HK-2 (cell line): ENCODE measurements at regions not wholly inside any gene's neighbourhood (a gene's known extent, or its start where the extent isn't known, plus 50 kb on each side); places are given as distances from the start of the nearest gene placed in this dataset.
A peak's percentile ranks its signal among the peaks of the same experiment; 100 is the strongest.

Experiments
- DNase-seq: peaks from one replicate; pipeline ENCODE4 v3.0.0-alpha.2; 2018; ENCODE audit not compliant: unreplicated experiment

- no peak for DNase-seq
These were observed 229.7 kb upstream of the AGAP1 start for GRCh38 chr2:235264121-235264493.

- DNase-seq, result no peak
These were observed 229.3 kb upstream of the AGAP1 start for GRCh38 chr2:235264512-235264911.

DNA sequence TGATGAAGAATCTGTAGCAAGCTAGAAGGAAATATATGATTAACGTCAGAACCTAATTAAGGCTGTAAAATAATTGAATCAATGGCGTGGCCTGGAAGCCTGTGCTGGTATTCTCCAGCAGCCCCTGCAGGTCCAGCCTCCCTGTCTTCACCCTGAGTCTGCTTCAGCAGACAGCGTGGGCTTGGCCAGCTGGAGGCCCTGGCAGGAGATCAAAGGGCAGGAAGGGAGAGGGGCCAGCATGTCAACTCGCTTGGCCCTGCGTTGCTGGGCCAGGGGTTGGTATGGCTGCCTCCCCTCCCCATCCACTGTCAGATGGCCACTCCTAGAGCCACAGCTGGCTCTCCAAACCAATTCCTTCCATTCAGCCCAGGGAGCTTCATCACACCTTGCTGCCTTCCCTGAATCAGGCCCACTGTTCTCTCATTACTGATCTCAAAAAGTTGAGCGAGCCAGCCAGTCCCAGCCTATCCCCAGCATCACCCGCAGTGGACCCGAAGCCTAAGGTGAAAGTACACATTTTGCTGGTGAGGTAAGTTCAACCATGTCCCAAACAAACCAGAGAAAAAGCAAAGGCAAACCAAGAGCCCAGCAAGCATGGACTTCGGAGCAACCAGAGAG, 228.4 kb upstream of the AGAP1 start:
- no peak for DNase-seq

DNA sequence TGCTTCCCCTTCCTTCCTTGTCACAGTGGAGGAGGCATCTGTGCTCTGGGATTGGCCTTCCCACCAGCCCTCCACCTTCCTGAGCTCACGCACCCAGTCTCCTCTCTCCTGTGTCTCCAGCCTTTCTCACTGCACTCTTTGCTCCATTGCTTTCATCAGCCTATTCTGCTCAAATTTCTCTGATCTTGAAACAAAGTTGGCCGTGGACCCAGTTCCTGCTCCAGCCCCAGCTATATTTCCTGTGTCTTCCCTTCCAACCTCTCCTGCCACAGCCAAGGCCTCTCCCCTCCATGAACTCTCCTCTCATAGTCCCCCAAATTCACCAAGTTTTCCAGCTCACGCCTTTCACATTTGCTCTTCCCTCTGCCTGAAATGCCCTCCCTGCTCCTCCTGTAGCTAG, 226.6 kb upstream of the AGAP1 start:
- DNase-seq, result no peak

DNA sequence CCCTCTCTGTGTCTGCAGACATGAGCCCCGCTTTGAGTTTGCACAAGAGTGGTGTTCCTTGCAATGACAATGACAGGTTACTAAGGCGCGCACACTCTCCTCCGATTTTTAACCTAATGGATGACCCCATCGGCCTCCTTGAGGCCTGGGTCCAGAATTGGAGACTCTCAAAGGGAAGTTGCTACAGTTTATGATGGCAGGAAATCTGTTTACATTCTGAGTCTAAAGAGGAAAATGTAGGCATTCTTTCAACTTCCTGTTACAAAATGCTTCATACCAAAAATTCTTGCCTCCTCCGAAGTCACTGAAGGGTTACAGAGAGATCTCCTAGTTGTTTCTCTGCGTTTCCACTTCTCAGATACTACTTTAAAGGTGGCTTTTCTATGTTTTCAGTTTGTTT, 225.3 kb upstream of the AGAP1 start:
- DNase-seq, result no peak

DNA sequence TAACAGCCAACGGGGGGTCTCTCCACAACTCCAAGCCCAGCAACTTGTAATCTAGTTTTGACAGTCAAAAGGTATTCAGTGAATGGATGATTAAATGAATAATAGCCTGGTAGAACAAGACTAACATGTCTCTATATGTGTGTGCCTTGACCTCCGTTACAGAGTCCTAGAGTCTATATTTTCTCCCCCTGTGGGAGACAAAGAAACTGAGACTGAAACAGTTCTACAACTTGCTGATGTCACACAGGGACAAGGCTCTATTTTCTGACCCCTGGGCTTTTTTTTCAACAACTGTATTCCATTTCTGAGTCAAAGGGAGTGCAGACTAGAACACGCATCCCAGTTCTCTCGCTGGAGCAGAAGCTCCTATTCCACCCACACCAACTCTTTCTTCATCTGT, 223.6 kb upstream of the AGAP1 start:
- DNase-seq, result no peak

- DNase-seq, result no peak
These were observed 222.9 kb upstream of the AGAP1 start for GRCh38 chr2:235270956-235271355.

GRCh38 chr2:235271936-235272335, 221.9 kb upstream of the AGAP1 start:
- no peak for DNase-seq

DNA sequence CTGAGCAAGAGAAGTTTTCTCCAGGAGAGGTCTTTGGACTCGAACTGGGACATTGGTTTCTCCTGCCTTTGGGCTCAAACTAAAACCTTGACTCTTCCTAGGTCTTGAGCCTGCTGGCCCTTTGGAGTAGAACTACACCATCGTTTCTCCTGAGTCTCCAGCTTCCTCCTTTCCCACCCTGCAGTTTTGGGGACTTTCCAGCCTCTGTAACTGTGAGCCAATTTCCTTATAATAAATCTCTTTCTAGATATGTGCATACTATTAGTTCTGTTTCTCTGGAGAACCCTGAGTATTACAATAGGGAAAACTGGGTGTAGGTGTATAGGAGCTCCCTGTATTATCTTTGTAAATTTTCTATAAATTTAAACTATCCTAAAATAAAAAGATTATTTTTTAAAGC, 219.8 kb upstream of the AGAP1 start:
- DNase-seq, result no peak

DNA sequence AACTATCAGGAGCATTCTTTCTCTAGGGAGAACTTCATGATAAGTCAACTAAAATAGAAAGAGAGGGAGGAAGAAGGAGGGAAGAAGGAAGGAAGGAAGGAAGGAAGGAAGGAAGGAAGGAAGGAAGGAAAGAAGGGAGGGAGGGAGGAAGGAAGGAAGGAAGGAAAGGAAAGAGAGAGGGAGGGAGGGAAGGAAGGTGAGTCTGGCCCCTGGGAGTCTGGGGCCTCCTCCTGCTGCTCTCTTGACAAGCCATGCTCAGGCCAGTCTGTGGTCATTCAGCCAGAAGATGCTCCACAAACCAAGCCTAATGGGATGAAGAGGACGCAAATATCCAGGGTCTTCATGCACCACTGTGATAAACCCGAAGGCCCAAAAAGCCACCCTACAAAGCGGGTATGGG, 216.4 kb upstream of the AGAP1 start:
- DNase-seq, result no peak

DNA sequence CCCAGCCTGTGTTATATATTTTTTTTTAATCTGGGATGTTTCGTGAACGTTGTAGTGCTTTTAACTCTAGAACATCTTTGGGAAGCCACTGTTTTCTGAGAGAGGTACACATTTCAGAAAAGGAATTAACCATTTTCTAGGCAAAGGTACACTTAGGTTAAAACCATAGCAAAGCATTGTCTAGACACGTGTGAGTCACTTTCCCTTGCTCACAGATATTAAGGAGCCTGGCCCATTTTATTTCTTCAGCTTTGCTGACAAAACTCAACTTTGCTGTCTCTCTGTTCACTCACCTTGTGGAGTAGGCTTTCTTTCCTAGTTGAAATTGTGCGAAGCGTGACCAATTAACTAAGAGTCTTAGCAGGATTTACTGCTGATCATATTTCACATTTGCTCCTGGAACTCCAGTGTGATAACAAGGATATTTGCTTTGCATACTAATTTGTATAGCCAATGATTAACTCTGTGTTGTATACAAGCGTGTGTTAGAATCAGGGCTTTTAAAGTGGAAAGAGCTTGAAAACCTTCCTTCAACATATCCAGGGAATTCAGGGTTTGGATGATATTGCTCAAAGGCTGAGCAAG, 215.0 kb upstream of the AGAP1 start:
- DNase-seq, result no peak

- no peak for DNase-seq
These were observed 213.9 kb upstream of the AGAP1 start for GRCh38 chr2:235279965-235280364.

GRCh38 chr2:235283246-235283645, 210.6 kb upstream of the AGAP1 start:
- no peak for DNase-seq

GRCh38 chr2:235286622-235287374, 207.0 kb upstream of the AGAP1 start:
- DNase-seq, result no peak

DNA sequence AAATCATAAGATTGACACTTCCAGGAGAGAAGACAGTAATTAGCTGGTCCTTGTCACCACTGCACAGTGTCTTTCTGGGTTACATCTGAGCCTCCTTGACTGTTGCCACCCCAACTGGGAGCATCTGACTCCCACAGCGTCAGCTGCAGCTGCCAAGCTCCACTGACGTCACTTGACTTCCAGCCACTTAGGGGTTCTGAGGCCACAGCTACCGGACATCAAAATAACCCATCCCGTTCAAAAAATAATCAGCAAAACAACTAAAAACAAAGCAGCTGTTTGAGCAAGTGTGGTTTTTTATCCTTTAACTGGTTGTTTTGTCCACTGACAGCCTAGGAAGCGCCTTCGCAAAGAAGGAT, 206.5 kb upstream of the AGAP1 start:
- DNase-seq, result no peak

GRCh38 chr2:235291461-235291860, 202.4 kb upstream of the AGAP1 start:
- no peak for DNase-seq

GRCh38 chr2:235293061-235293460, 200.8 kb upstream of the AGAP1 start:
- no peak for DNase-seq

- no peak for DNase-seq
These were observed 198.0 kb upstream of the AGAP1 start for GRCh38 chr2:235295831-235296230.

DNA sequence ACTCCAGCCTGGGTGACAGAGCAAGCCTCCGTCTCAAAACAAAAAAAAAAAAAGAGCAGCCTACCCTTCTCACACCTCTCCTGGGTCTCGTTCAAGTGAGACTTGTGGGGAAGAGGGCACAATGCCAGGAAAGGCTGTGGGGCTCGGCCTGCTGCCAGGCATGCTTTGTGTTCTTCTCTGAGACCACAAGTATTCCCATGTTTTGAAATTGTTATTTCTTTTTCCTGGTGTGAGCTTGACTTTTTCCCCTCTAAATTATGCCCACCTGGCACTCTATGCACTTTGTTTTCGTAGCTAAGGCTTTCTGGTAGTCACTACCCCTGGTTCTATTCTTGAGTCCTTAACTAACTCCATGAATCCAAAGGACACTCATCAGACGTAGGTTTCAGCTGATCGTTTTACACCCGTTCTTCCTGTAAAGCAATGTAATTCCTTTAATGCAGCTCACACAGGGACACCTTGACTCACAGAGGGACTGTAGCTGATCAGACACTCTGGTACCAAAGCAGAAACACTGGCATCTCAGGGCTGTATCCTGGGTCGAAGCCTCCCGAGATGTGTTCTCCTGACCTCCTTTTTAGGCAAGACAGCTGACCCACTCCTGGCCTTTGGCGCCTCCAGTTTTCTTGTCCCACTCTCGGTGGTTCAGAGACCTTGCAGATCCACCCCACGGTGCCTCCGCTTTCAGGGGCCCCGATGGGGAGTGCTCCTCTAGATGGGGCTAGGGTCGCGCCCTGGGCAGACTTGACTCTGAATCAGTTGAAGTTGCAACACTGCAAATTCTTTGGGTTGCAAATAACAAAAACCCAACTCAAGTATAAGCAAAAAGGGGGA, 193.3 kb upstream of the AGAP1 start:
- peak; percentile 57 for DNase-seq

DNA sequence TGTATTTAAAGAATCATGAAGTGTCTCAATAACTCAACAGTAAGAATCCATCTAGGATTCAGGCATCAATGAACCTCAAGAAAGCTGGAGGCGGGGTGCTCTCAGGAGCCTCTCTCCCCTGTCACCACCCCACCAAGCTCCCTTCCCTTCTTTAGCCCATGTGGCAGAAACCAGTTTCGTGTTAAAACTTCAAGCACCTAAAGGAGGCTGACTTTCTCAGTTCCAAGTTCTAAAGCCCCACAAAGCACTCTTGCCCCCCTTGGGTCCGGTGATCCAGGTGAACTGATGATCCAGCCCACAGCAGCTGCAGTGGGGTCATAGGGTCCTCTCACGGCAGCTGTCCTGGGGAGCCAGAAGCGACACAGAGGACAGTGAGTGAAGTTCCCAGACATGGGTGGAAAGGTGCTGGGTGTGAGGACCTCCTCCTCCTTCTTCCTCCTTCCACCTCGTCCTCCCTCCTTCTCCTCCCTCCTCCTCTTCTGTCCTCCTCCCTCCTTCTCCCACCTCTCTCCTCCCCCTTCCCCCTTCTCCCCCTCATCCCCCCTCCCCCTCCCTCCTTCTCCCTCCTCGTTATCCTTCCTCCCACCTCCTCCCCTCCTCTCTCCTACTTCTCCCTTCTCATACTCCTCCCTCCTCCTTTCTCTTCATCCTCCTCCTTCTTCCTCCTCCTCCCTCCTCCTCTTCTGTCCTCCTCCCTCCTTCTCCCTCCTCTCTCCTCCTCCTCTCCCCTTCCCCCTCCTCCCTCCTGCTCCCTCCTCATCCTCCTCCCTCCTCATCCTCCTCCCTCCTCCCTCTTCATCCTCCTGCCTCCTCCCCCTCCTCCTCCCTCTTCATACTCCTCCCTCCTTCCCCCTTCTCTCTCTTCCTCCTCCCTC, 192.4 kb upstream of the AGAP1 start:
- no peak for DNase-seq

GRCh38 chr2:235302263-235302662, 191.6 kb upstream of the AGAP1 start:
- no peak for DNase-seq
